Osteoblast (primary cell): ENCODE measurements at regions not wholly inside any gene's neighbourhood (a gene's known extent, or its start where the extent isn't known, plus 50 kb on each side); places are given as distances from the start of the nearest gene placed in this dataset.

Experiments
- DNase-seq: peaks from one replicate; pipeline ENCODE4 v3.0.0; 2011; ENCODE audit warnings: low spot score, mixed read lengths; ENCODE audit not compliant: insufficient read length; ENCODE audit errors: missing footprints
- H2AFZ ChIP-seq: 2 replicates; pipeline ENCODE4 v1.6.0; 2011; ENCODE audit warnings: mild to moderate bottlenecking, low read length
- H3K27ac ChIP-seq: 2 replicates; pipeline ENCODE4 v1.5.1; 2011; ENCODE audit warnings: mild to moderate bottlenecking, low read depth, low read length, moderate library complexity
- H3K27me3 ChIP-seq: 2 replicates; pipeline ENCODE4 v1.6.0; 2012; ENCODE audit warnings: mild to moderate bottlenecking, control low read depth, inconsistent platforms, low read length, moderate library complexity; ENCODE audit not compliant: insufficient read depth
- H3K36me3 ChIP-seq: 2 replicates; pipeline ENCODE4 v1.5.1; 2011; ENCODE audit warnings: mild to moderate bottlenecking, low read length, control low read depth, moderate library complexity; ENCODE audit not compliant: insufficient read depth
- H3K4me1 ChIP-seq: 2 replicates; pipeline ENCODE4 v1.5.1; 2011; ENCODE audit warnings: mild to moderate bottlenecking, low read length, control low read depth, moderate library complexity; ENCODE audit not compliant: insufficient read depth
- H3K4me2 ChIP-seq: 2 replicates; pipeline ENCODE4 v1.6.0; 2011; ENCODE audit warnings: mild to moderate bottlenecking, low read length; ENCODE audit not compliant: insufficient read depth
- H3K4me3 ChIP-seq: fragments of 200-600 bp; sonication (generic); 3 replicates; pipeline ENCODE4 v1.5.1; 2012; ENCODE audit warnings: mild to moderate bottlenecking, low read length, inconsistent platforms; ENCODE audit not compliant: insufficient read depth
- H3K79me2 ChIP-seq: 2 replicates; pipeline ENCODE4 v1.6.0; 2012; ENCODE audit warnings: mild to moderate bottlenecking, low read length, control low read depth, inconsistent platforms; ENCODE audit not compliant: insufficient read depth
- H3K9me3 ChIP-seq: 2 replicates; pipeline ENCODE4 v1.5.1; 2011; ENCODE audit warnings: low read depth, low read length, control low read depth
- H4K20me1 ChIP-seq: 2 replicates; pipeline ENCODE4 v1.6.0; 2012; ENCODE audit warnings: mild to moderate bottlenecking, low read length, control low read depth; ENCODE audit not compliant: insufficient read depth
- TF ChIP-seq, protein P1 (sequence below): IDR thresholded peaks from 2 replicates; pipeline ENCODE4 v1.5.1; 2011; ENCODE audit warnings: mild to moderate bottlenecking, low read depth, low read length, moderate library complexity; ENCODE audit errors: extremely low read depth

DNA sequence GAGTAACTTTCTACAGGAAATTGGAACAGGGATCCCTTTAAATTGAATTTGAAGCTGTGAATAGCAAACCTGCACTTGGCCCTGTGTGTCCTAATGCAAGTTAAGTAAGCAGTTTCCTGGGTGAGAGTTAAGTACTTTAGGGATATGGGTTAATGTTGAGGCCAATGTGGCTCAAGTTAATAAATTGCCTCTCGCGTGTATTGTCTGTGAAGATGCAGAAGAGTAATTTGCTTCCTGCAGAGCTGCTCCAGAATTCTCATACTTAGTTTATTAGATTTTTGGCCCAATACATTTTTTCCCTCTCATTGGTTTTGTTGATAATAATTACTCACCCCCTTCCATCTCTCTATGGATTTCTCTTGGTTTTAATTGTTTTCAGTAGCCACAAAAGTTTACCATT is 86.5 kb downstream of the SLC25A47 start:
- TF ChIP-seq, protein P1, sequence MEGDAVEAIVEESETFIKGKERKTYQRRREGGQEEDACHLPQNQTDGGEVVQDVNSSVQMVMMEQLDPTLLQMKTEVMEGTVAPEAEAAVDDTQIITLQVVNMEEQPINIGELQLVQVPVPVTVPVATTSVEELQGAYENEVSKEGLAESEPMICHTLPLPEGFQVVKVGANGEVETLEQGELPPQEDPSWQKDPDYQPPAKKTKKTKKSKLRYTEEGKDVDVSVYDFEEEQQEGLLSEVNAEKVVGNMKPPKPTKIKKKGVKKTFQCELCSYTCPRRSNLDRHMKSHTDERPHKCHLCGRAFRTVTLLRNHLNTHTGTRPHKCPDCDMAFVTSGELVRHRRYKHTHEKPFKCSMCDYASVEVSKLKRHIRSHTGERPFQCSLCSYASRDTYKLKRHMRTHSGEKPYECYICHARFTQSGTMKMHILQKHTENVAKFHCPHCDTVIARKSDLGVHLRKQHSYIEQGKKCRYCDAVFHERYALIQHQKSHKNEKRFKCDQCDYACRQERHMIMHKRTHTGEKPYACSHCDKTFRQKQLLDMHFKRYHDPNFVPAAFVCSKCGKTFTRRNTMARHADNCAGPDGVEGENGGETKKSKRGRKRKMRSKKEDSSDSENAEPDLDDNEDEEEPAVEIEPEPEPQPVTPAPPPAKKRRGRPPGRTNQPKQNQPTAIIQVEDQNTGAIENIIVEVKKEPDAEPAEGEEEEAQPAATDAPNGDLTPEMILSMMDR: no peak
- Histone ChIP-seq H3K4me1 (peaks cover 14% of the 10 kb centered on the region), H4K20me1 (no peaks in the 10 kb centered on the region), H3K4me3 (no peak overlapping the region), H3K4me2 (no peak overlapping the region), H3K36me3 (no peaks in the 10 kb centered on the region), H3K27ac (peak overlapping the region; percentile 75), H3K27me3 (no peaks in the 10 kb centered on the region), H2AFZ (no peak overlapping the region), H3K9me3 (no peaks in the 10 kb centered on the region), H3K79me2 (no peaks in the 10 kb centered on the region)
- DNase-seq: no peak

DNA sequence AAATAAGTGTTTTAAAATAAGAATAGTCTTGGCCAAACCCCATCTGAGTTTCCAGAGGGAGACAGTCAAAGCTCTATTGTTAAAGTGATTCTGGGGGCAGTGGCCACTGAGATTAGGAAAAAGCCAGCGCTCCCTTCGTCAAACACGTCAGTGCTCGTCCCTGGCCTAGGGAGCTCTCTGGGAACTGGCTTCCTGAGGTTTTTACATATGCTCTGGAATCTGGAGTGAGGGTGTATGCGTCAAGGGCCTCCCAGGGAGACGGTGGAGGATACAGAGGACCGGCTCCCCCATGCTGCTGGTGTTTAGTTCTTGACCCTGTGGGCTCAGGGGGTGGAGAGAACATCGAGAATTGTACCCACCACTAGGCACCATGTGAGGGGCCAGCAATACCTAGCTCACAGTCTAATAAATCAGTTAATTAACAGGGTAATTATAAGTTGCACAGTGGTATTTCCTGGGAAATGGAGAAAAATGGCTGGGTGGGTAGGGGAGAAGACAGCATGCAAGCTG is 87.0 kb downstream of the SLC25A47 start:
- peaks cover 14% of the 10 kb centered on the region for H3K4me1 ChIP-seq
- H3K36me3 ChIP-seq: no peaks in the 10 kb centered on the region
- no peaks in the 10 kb centered on the region for H3K27me3 ChIP-seq
- no peak overlapping the region for H3K4me3 ChIP-seq
- no peak for DNase-seq
- H3K9me3 ChIP-seq: no peaks in the 10 kb centered on the region
- no peaks in the 10 kb centered on the region for H4K20me1 ChIP-seq
- H3K27ac ChIP-seq: peak overlapping the region; percentile 75
- TF ChIP-seq, protein P1: no peak
- H3K4me2 ChIP-seq: no peak overlapping the region
- H3K79me2 ChIP-seq: no peaks in the 10 kb centered on the region
- no peak overlapping the region for H2AFZ ChIP-seq

DNA sequence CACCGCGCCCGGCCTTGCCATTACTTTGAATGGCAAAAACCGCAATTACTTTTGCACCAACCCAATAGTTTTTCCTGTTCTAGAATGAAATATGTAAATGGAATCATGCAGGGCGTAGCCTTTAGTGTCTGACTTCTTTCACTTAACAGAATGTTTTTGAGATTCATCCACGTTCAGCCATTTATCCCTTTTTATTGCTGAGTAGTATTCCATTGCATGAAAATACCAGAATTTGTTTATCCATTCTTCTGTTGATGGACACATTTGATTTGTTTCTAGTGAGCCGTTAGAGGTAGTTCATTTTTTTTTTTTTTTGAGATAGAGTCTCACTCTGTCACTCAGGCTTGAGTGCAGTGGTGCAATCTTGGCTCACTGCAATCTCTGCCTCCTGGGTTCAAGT is 90.6 kb downstream of the SLC25A47 start:
- Histone ChIP-seq H3K27ac (no peak overlapping the region), H2AFZ (no peak overlapping the region), H3K36me3 (no peaks in the 10 kb centered on the region), H3K4me1 (peaks cover 26% of the 10 kb centered on the region), H3K4me2 (no peak overlapping the region), H3K4me3 (no peak overlapping the region), H3K9me3 (no peaks in the 10 kb centered on the region), H3K27me3 (no peaks in the 10 kb centered on the region), H4K20me1 (peaks cover 5% of the 10 kb centered on the region), H3K79me2 (peaks cover 2% of the 10 kb centered on the region)
- TF ChIP-seq, protein P1: no peak
- no peak for DNase-seq

- peaks cover 3% of the 10 kb centered on the region for H3K79me2 ChIP-seq
- H3K36me3 ChIP-seq: no peaks in the 10 kb centered on the region
- TF ChIP-seq, protein P1: no peak
- H3K27ac ChIP-seq: no peak overlapping the region
- no peaks in the 10 kb centered on the region for H3K27me3 ChIP-seq
- no peak overlapping the region for H3K4me2 ChIP-seq
- H3K4me3 ChIP-seq: no peak overlapping the region
- no peak overlapping the region for H2AFZ ChIP-seq
- H3K9me3 ChIP-seq: no peaks in the 10 kb centered on the region
- DNase-seq: no peak
- H3K4me1 ChIP-seq: peaks cover 18% of the 10 kb centered on the region
- peaks cover 5% of the 10 kb centered on the region for H4K20me1 ChIP-seq
Observed at GRCh38 chr14:100415226-100415625, 92.1 kb downstream of the SLC25A47 start.
